HG03460 (cell line): ENCODE measurements at regions not wholly inside any gene's neighbourhood (a gene's known extent, or its start where the extent isn't known, plus 50 kb on each side); places are given as distances from the start of the nearest gene placed in this dataset.

Experiments
- ATAC-seq: cut with Tn5 transposase; IDR thresholded peaks from one replicate; pipeline ENCODE4 v1.9.1; 2021; ENCODE audit not compliant: unreplicated experiment

DNA sequence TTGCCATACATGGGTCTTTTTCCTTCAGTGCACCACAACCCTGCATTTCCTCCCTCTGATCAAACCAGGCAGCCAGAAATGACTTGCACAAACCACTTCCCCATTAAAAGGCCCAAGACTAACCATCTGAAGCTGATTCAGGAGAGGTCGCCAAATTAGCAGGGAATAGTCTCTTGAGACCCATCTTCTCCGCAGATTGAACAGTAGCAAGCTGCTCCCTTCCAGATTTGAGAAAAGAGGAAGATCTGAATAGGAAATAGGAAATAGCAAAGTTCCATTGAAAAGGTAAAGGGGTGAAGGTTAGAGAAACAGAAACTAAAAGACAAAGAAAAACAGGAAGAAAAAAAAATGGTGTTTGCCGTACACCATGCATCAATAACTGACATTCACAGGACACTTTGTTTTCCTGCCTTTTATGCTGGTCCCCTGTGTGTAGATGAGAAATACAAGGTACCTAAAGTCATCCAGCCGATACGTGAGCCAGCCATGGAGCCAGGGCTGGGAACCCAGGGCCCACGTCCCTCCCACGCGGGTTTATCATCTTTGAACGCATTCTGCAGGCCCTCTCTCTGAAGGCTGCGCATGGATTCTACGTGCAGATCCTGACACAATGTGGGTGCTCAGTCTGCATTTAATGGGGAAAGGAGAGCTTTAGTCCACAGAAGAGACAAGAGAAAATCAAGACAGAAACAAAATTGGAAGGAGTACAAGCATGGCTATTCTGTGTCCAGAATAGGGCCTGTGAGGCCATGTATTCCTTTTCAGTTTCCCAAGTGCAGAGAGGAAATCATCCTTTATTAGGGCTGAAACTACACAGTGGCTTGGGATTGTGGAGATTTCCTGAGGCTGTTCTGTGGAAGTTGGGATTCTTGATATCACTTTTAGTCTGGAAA lies 268.4 kb upstream of the NPVF start:
- ATAC-seq, result peak; percentile 79

DNA sequence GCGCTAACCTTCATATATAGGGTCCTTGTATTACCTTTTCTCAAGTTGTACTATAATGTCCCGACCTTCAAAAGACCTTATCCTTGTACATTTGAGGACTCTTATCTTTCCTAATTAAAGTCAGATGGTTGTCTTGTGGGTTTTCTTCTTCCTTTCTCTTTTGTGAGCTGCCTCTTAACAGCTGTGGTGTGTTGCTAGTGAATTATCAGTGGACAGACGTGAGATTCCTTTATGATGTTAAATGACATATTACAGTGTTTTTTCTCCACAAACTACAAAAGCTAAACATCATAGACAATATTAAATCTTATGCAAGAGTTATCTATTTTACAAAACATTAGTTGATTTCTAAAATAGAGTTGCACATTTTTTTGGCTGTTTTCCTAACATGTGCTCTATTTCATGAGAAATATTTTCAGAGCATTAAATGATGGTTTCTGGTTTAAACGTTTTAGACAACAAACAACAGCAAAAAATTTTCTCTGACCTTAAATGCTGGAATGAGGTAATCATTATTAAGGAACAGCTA lies 272.2 kb upstream of the NPVF start:
- no peak for ATAC-seq

DNA sequence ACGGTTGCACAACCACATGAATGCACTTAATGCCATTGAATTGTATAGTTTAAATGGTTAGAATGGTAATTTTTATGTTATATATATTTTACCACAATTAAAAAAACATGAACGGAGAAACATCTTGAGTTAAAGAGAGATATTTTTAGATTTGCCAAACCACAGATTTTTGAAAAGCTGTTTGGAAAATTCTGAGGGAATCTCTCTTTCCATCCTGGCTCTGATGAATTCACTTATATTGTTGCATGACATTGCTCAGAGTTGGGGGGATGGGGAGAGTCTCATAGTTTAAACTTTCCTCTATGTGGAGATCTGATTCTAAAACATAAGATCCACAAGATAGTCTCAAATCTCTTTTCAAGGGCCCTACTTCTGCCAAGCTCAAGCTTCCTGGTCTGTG lies 275.0 kb upstream of the NPVF start:
- ATAC-seq, result no peak

DNA sequence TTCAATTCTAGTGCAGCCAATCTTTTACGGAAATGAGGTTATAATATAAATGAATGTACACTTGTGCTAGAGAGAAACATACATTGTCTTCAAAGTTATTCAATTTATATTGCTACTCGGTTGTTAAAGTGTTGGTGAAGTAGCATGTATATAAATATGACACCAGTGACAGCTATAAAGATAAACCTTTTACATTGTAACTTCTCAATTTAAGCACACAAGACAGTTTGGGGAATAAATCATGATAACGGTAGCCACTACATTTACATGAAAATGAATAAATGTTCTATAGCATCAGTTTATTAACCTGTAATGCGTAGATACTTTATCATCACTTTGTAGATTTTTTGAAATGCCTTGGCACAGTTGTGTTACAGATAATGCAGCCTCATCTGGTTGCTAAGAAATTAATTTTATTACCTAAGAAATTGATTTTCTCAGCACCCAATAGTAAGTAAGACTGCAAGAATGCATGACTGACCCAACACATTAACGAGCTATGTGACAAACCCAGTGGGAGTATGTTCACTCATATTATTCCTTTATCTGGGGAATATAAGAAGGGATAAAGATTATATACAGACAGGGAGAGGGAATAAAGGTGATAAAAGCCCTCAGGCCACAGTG lies 283.9 kb upstream of the NPVF start:
- no peak for ATAC-seq

DNA sequence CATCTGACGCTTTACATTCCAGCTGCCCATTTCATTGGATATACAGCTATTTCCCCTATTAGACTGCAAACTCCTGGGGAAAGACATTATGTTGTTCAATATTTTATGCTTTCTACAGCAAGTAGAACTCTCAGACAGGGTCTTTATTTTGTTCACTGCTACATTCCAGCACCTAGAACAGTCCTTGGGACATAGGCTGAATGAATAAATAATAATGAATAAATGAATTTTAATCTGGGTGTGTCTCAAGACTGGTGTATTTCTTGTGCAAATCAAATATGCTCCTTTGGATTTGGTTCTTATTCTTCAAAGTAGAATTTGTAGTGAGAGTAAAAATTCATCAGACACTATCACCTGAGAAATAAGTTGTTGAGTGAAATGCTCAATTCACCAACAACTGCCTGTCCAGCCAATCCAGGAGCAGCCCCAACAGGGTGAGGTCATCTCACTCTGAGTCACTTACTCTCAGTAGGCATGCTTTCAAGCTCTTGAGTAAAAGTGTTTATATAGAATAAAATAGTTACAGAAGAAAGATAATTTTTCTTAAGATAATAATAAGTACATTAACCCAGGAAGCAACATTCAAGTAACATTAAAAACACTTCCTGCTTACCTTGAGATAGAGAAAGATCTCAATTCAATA lies 287.5 kb upstream of the NPVF start:
- no peak for ATAC-seq

DNA sequence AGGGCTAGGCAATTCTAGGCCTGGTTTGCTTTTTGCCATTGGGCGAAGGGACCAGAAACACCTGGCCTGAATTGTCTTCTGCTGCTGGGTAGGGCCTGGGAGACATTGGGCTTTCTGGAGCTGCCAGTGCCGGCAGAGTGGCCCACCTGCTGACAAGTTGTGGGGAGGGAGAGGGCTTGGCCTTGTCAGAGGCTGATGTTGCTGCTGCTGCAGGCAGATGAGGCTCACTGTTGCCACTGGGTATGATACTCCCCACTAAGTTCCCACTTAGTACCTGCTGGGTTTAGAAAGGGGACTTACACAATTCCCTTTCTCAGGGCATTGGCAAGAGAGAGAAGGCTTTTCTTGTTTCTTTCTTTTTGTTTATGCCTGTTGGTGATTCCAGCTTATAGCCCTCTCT lies 289.6 kb upstream of the NPVF start:
- ATAC-seq, result no peak

DNA sequence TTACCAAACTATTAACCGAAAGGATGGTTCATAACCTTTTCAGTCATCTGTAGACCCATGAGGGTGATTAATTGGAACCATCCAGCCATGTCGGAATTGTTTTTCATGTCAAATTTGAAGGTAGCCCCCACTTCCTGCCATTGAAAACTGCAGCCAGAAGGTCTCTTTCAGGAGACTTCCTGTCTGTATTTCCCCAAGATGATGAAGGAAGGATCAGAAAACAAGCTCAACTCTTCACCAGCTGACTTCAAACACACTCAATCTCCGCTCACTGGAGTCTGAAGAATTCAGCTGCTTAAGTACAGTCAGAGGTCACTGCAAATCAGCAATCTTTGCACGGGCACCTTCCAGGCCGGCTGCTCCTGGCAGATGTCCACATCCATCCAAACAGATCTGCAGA lies 291.7 kb upstream of the NPVF start:
- no peak for ATAC-seq

DNA sequence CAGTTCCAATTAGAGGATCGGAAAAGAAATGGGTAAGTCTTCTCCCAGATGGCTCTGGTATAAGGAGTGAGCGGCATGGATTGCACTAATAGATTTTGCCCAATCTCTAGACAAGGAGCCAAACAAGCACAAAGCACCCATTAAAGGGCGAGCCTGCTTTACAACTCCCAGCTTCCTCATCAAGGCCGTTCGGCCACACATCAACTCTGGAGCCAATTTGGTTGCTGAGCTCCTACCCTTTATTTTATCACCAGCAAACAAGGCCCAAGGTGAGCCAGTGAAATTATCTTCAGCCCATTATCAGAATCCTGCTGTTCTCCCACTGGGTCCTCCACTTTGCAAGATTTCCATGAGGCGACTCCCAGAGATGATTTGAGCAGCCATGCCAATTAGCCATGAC lies 292.2 kb upstream of the NPVF start:
- ATAC-seq, result no peak

DNA sequence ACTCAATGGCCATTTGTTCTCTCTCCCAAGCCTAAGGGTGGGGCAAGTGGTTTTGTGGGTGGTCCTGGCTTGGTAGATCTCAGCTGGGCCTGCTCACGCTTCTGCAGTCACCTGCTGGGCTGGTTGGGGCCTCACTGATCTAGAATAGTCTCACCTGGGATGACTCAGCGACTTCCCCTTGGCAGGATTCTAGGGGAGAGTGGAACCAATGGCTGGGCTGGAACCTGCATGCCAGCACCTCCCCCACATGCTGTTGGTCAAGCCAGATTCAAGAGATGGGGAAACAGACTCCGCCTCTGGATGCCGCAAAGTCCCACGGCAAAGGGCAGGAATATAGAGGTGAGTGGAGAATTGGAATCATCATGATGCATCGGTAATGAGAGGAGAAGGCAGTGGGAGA lies 292.9 kb upstream of the NPVF start:
- no peak for ATAC-seq

DNA sequence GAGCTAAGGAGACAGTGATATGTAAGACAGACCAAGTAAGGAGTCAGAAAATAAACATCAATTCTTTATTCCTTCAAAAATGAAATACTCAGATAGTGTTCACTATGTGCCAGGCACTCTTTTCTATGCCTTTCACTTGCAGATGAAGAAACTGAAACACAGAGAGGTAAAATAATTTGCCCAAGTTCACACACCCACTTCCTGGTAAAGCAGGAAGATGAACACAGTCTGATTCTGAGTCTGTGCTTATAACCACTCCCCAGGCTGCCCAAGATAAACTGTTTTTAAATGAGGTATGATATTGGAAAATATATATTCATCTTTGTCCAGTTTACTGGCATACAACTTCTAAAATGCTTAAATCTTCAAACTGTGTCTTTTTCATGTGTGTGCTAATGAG lies 294.4 kb upstream of the NPVF start:
- ATAC-seq, result no peak

DNA sequence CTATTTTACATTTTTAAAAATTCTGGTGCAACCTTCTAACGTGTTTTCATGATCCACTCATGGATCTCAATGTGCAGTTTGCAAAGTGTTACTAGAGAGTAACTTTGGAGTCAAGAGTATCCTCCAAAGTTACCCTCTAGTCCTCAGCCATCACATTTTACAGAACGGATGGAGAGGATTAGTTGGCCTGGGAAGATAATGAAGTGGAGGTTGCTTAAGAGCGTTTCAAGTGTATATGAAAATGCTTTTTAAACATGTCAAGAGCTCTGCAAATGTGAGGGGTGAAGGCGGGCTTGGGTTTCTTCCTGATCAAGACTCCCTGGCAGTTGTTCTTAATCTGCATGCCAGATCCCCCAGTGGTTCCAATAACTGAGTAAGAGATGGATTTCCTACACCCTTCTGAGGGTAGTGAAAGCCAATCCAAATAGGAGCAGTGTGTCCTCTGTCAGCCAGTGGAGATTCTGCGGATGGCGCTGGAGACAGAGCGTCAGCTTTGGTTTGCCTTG lies 299.4 kb upstream of the NPVF start:
- ATAC-seq, result no peak

DNA sequence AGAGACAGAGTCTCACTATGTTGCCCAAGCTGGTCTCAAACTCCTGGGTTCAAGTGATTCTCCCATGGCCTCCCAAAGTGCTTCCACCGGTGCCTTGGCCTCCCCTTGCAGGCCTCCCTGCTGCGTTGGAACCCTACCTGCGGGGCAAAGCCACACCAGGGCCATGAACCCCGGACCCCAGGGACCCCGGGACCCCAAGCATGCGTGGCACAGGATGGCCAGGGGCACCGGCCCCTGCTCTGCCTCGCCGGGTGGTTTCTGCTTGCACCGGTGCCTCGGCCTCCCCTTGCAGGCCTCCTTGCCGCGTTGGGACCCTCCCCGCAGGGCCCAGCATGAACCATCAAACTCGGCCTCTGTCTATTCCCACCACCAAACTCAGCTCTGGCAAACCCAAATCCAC lies 301.0 kb upstream of the NPVF start:
- ATAC-seq, result no peak

DNA sequence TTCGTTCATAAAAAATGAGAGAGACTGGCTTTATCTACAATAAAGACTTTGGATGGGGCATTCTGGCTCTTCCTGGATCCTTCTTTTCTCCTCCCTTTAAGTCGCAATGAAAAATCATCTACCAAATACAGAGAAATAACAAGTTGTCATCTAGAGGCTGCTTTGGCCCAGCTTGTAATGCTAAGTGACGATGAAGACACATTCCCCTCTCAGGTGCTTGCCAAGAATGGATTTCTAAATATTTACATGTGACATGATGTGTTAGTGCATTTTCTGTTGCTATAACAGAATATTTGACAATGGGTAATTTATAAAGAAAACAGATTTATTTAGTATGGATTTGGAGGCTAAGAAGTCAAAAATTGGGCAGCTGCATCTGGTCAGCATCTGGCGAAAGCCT lies 308.6 kb upstream of the NPVF start:
- ATAC-seq, result no peak

DNA sequence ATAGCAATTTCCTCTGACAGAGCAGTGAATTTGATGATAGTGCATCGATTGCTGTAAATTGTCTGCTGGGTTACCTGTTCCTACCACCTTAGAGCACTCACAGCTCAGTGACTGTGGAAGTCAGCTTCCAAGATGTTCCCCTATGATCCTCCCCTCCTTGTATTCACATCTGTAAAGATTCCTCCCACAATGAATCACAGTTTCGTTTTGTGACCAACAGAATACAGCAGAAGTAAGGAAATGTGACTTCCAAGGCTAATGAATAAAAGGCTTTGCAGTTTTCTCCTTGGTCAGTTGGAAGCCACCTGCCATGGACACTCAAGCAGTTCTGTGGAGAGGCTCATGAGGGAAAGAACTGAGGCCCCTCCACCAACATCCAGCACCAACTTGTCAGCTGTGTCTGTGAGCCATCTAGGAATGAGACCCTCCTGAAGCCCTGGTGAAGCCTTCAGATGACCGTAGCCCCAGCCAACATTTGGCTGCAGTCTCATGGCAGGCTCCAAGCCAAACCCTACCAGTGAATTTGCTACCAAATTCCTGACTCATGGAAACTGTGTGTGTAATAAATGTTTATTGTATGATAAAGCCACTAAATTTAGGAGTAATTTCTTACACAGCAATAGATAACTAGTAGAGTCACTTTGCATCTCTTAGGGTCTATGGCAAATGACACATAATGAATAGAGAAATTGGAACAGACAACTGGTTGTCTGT lies 309.5 kb upstream of the NPVF start:
- no peak for ATAC-seq

DNA sequence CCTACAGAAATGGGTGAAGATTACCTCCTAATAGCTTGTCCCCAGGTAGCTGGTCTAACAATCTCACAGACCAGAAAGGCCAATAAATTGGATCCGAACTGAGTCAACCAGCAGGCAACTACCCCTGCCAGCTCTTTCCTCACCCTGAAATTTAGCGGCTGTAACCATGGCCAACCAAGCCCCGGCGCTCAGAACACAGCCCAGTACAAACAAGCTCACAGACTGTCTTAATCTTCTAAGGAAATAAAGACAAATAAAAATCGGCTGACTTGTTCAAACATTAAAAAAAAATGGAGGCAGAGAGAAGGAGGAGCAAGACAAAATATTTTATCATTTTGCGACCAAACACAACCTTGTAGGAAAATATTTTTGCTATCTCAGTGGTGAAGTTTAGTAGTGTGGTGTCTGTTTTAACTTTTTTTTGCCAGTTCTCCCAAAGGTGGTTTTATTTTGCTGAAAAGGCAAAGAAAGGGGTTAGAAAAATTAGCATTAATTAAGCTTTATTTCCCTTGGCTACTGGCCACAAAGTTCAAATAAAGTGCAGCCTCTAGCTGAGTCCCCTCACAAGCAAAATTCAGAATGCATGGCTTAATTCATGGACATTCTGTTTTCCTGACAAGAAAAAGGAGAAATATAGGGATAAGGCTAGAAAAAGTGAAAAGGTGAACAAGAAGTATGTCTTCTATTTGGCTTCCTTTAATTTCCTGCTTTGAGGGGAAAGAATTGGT lies 313.0 kb upstream of the NPVF start:
- ATAC-seq, result no peak

DNA sequence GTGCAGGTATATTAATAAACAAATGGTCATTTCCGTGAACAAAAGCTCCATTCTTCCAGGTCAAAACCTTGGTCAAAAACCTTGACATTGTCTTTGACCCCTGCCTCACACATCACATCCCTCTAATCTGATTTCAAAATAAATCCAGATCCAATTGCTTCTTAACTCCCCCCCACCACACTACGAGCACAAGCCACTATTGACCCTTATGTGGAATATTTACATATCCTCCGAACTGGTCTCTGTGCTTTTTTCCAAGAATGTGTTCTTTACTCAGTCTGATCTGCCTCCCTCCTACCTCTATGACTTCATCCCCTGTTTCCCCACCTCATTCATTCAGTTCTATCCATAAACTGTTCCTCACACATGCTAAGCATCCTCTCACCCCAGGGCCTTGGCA lies 313.6 kb upstream of the NPVF start:
- ATAC-seq, result no peak

DNA sequence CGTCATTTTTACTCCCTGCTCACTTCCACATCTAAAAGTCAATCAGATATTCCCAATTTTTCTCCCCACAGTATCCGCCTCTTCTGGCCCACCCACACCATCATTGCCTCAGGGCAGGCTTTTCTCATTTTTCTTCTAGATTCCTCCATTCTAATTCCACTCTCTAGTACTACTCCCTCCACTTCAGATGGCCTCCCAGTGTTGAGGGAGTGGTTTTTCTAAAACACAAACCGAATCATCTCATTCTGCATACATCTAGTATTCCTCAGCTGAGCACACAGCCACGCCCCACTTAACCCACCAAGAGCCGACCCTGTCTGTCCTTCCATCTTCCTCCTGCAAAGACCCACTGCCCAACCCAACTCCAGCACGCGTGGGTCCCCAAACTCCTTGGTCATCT lies 314.9 kb upstream of the NPVF start:
- no peak for ATAC-seq

DNA sequence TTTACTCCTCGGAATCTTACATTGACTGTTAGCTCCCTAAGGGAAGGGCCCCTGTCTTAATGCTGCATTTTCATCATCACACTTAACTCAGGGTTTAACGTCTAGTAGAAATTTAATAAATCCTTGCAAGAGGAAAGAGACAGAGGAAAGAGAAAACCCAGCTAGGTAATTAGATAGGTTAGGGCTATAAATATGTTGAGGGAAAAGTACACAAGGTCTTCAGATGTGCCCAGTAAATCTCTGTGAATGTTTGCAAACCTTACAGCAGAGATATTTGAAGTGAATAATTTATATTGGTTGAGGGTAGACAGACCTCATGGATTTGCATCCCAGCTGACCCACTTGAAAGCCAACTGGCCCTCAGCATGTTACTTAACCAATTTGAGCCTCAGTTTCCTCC lies 315.5 kb upstream of the NPVF start:
- no peak for ATAC-seq

DNA sequence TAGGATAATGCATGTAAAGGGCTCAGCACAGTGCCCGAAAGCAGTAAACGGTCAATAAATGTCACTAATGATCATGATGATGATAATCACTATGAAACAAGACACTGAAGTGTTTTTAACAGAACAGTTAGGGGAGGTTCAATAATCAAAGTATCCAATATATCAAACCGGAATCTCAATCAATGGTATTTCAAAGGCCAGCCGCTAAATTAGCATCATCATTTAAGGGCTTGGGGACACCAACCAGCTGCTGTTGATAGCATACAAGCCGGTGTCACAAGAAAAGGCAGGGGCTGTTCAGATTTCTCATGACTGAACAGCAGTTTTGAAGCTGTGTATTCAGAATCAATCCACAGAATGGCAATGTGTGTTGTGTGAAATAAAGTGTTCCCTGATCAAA lies 316.0 kb upstream of the NPVF start:
- no peak for ATAC-seq
